Midbrain (tissue), 1 donor: ENCODE measurements at regions not wholly inside any gene's neighbourhood (a gene's known extent, or its start where the extent isn't known, plus 50 kb on each side); places are given as distances from the start of the nearest gene placed in this dataset.

Experiments
- DNase-seq: peaks from one replicate; lab custom pipeline; 2025; lab: John Stamatoyannopoulos, UW

DNA sequence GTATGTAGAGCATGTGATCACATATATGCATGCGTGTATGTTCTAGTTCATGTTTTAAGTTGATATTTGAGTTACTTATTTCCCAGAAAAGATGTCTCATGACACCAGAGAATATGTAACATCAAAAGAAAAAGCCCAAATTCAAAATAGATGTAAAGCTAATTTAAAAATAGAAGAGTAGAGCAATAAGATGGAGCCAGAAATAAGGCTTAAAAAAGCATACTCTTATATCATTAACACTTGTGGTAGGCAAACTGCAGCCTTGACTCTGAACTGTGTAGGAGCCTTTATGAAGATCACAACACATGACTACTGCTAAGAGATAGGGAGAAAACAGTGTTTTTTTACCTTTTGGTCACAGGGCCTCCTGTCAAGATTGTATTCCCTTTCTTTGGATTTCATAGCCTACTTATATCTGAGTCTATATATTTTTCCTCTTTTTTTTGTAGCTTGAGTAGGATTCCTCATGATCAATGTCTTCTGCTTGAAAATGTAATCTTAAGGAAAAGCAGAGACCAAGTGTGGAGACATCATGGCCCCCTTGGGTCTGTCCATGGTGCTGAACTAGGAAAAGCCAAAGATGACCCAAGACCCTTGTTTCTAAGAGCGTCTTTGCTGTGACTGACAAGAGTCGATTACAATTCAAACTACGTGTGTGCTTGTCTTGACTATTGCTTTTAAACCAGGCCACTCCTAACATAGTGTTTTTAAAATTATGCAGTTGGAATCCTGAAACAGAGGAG, 390.4 kb downstream of the SHISA9 start:
- no peak for DNase-seq

GRCh38 chr16:13296206-13296605, 394.8 kb downstream of the SHISA9 start:
- no peak for DNase-seq

GRCh38 chr16:13298666-13299065, 397.3 kb downstream of the SHISA9 start:
- DNase-seq = no peak

GRCh38 chr16:13300066-13300840, 398.9 kb downstream of the SHISA9 start:
- no peak for DNase-seq

- DNase-seq = no peak
Observed at GRCh38 chr16:13305019-13305755, 403.8 kb downstream of the SHISA9 start.

- no peak for DNase-seq
Observed at GRCh38 chr16:13306161-13306995, 405.0 kb downstream of the SHISA9 start.

DNA sequence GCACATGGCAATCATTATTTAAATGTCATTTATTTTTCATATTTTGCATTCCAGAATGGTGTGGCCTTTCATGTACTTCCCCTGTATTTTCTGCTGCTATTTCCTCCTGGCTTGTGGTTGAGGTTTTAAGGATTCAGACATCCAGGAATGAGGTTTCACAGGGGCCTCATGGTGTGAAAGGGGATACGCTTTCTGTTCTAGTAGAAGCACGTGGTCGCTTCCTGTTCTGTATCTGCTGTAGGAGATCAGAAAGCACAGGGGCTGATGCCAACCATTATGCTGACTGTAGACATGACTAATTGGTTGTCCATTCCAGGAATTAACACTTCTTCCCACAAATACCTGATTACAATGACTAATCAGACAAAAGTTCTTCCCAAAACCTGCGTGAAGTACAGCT, 405.9 kb downstream of the SHISA9 start:
- DNase-seq = no peak

DNA sequence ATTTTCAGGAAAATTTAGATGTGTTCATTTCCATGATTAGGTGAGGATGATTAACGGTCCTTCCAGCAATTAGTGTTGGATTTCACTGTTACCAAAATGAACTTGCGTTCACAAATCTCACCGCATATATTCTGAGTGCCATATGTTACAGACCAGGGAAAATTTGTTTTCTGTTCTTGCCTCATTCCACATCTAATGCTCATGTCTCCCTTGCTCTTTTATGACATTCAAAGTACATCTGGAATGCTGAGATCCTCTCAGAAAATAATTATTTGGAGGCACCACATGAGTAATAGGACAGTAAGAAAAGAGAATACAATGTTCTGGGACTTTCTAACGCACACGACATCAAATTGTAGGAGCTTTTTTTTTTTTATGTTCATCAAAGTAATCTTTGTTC, 406.5 kb downstream of the SHISA9 start:
- no peak for DNase-seq

- no peak for DNase-seq
Observed at GRCh38 chr16:13312063-13312462, 410.7 kb downstream of the SHISA9 start.

GRCh38 chr16:13313351-13313750, 412.0 kb downstream of the SHISA9 start:
- no peak for DNase-seq

DNA sequence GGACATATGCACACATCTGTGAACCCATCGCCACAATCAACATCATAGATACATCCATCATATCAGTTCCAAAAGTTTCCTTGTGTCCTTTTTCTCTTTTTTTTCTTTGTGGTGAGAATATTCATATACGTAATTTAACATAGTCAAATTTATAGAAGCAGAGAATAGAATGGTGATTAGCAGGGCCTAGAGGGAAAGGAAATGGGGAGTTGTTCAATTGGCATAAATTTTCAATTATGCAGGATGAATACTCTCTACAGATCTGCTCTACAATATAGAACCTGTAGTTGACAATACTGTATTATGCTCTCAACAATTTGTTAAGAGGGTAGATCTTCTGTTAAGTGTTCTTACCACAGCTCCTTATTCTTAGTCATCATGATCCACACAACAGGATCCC, 413.2 kb downstream of the SHISA9 start:
- no peak for DNase-seq

GRCh38 chr16:13315642-13316427, 414.4 kb downstream of the SHISA9 start:
- no peak for DNase-seq

DNA sequence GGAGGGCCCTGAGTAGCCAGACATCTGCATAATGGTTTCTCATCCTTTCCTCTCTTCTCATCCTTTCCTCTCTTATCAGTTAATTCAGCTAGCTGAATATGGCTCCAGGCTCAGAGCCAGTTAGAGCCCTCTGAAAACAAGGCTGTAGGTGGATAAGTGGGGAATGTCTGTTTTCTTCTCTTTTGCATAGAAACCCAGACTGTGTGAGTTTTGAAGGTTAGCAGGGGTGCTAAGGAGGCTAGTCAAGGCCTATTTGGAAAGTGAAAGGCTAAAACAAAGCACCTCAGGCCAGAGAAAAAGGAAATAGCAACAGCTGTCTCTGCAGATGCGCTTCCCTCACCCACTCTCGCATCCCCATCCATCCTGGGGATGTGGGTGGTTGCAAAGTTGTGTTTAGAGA, 420.9 kb downstream of the SHISA9 start:
- no peak for DNase-seq

- no peak for DNase-seq
Observed at GRCh38 chr16:13324851-13325250, 423.5 kb downstream of the SHISA9 start.

- no peak for DNase-seq
Observed at GRCh38 chr16:13325396-13325795, 424.0 kb downstream of the SHISA9 start.

- no peak for DNase-seq
Observed at GRCh38 chr16:13331918-13332317, 430.5 kb downstream of the SHISA9 start.

GRCh38 chr16:13332713-13333255, 431.4 kb downstream of the SHISA9 start:
- no peak for DNase-seq

GRCh38 chr16:13333336-13333735, 431.9 kb downstream of the SHISA9 start:
- no peak for DNase-seq

DNA sequence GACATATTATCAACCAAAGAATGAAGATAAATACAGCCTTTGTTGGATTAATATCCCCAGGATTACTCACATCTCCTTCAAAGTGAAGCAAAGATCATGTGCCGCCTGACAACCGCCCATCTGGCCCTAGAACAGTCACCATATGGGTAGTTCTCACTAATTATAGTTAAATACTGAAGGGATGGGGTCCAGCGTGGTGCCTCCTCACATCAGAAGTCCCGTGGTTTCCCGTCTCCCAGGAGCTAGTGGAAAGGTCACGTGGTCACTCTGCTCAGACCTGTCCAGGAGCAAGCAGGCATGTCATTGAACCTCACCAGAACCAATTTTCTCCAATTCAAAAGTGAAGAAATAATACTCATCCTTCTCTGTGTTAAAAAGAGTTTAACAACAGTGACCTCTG, 434.5 kb downstream of the SHISA9 start:
- DNase-seq = no peak

GRCh38 chr16:13336335-13336734, 434.9 kb downstream of the SHISA9 start:
- DNase-seq = no peak
